C4-2B (cell line): ENCODE measurements at regions not wholly inside any gene's neighbourhood (a gene's known extent, or its start where the extent isn't known, plus 50 kb on each side); places are given as distances from the start of the nearest gene placed in this dataset.

Experiments
- CTCF ChIP-seq: fragments of 450-650 bp; conservative IDR thresholded peaks from 2 replicates; pipeline ENCODE4 v1.5.1; 2017; ENCODE audit warnings: mild to moderate bottlenecking
- ZFX ChIP-seq: fragments of 450-650 bp; IDR thresholded peaks from 2 replicates; pipeline ENCODE4 v1.6.1; 2017

- TF ChIP-seq CTCF = no peak
- TF ChIP-seq ZFX = no peak
These were observed 265.5 kb downstream of the NDUFS4 start for GRCh38 chr5:53825926-53826325.
